WTC11 (cell line): ENCODE measurements at regions not wholly inside any gene's neighbourhood (a gene's known extent, or its start where the extent isn't known, plus 50 kb on each side); places are given as distances from the start of the nearest gene placed in this dataset.
"Not testable (repeated sequence)": the region's sequence is repeated elsewhere in the genome, so short reads cannot be mapped to it uniquely, and the experiment has no call there.

ENCODE experiments used
- ATAC-seq: fragments of 200-7000 bp; cut with Tn5 transposase; 2 replicates; pipeline ENCODE4 v1.10.0; 2021; ENCODE audit warnings: mild to moderate bottlenecking, moderate library complexity
- CTCF ChIA-PET: fragments of 300-600 bp; sonication (Branson Sonifier 250); formaldehyde crosslinking; loops from one replicate; lab custom pipeline; 2021; ENCODE audit warnings: antibody characterized with exemption; lab: Charles Lee
- POLR2A ChIA-PET: fragments of 350-600 bp; sonication (Branson Sonifier 250); formaldehyde crosslinking; loops from one replicate; lab custom pipeline; 2021; ENCODE audit warnings: antibody characterized with exemption; lab: Charles Lee
- DNase-seq: peaks from one replicate; pipeline ENCODE4 v3.0.0; 2021; ENCODE audit warnings: low spot score
- H3K27ac Mint-ChIP-seq: 2 replicates; pipeline ENCODE4 v1.8.0; 2021; ENCODE audit warnings: mixed read lengths
- H3K27me3 Mint-ChIP-seq: 2 replicates; pipeline ENCODE4 v1.8.0; 2021; ENCODE audit warnings: low read depth, mild to moderate bottlenecking, moderate library complexity, mixed read lengths
- H3K36me3 Mint-ChIP-seq: 2 replicates; pipeline ENCODE4 v1.8.0; 2021; ENCODE audit warnings: mixed read lengths
- H3K4me1 Mint-ChIP-seq: 2 replicates; pipeline ENCODE4 v1.8.0; 2022; ENCODE audit warnings: mixed read lengths
- H3K4me3 Mint-ChIP-seq: 2 replicates; pipeline ENCODE4 v1.8.0; 2021; ENCODE audit warnings: mild to moderate bottlenecking, moderate library complexity, mixed read lengths
- H3K9me3 Mint-ChIP-seq: 2 replicates; pipeline ENCODE4 v1.8.0; 2021; ENCODE audit warnings: mixed read lengths
- HMGA2 ChIP-seq: fragments of 250-450 bp; sonication (Bioruptor Pico); IDR thresholded peaks from 2 replicates; pipeline ENCODE4 v1.4.0; 2021; ENCODE audit warnings: mild to moderate bottlenecking, moderate library complexity
- NFYB ChIP-seq: sonication (generic); formaldehyde crosslinking; conservative IDR thresholded peaks from 2 replicates; pipeline ENCODE4 v1.8.0; 2022; ENCODE audit warnings: low read depth, missing genetic modification reagents
- SP1 ChIP-seq: sonication (generic); formaldehyde crosslinking; conservative IDR thresholded peaks from 2 replicates; pipeline ENCODE4 v1.8.1; 2022; ENCODE audit warnings: missing genetic modification reagents
- TP53 ChIP-seq: sonication (generic); formaldehyde crosslinking; IDR thresholded peaks from 2 replicates; pipeline ENCODE4 v1.8.1; 2023; ENCODE audit warnings: mild to moderate bottlenecking, missing genetic modification reagents
- ZNF138 ChIP-seq: sonication (generic); formaldehyde crosslinking; conservative IDR thresholded peaks from 2 replicates; pipeline ENCODE4 v1.8.1; 2022; ENCODE audit warnings: mild to moderate bottlenecking, moderate library complexity, missing genetic modification reagents
- TF ChIP-seq, protein P1 (sequence below): sonication (generic); formaldehyde crosslinking; IDR thresholded peaks from 2 replicates; pipeline ENCODE4 v1.8.1; 2023; ENCODE audit warnings: mild to moderate bottlenecking, missing genetic modification reagents, borderline replicate concordance
- TF ChIP-seq, protein P2 (sequence below): sonication (generic); formaldehyde crosslinking; conservative IDR thresholded peaks from 2 replicates; pipeline ENCODE4 v1.8.1; 2022; ENCODE audit warnings: mild to moderate bottlenecking, missing genetic modification reagents
- TF ChIP-seq, protein P3 (sequence below): sonication (generic); formaldehyde crosslinking; IDR thresholded peaks from 2 replicates; pipeline ENCODE4 v1.8.1; 2023; ENCODE audit warnings: mild to moderate bottlenecking, missing genetic modification reagents
- TF ChIP-seq, protein P4 (sequence below): sonication (generic); formaldehyde crosslinking; IDR thresholded peaks from 2 replicates; pipeline ENCODE4 v1.8.1; 2023; ENCODE audit warnings: mild to moderate bottlenecking, missing genetic modification reagents
- TF ChIP-seq, protein P5 (sequence below): fragments of 250-450 bp; sonication (Bioruptor Pico); IDR thresholded peaks from 2 replicates; pipeline ENCODE4 v2.1.2; 2022; ENCODE audit warnings: mild to moderate bottlenecking, moderate library complexity

DNA sequence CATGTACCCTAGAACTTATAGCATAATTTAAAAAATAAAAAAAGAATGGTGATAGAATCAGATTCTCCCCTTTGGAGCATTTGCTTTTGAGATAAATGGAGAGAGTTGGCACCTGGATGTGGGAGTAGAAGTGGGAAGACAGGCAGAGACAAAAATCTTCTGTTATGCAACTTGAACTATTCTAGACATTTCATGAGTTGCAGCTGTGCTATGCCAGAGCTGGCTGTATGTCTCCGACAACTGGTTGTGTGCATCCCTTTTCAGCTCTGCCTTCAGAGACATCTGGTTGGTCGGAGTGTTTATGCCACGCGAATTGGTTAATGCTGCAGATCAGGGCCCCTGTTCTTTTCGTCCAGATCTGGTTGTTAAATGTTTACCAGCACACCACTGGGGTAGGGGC is 161.3 kb downstream of the JRKL start:
- ChIA-PET POLR2A (no interaction called here), CTCF (no interaction called here)
- H3K4me1 Mint-ChIP-seq, result no peaks in the 10 kb centered on the region
- TF ChIP-seq, protein P1, sequence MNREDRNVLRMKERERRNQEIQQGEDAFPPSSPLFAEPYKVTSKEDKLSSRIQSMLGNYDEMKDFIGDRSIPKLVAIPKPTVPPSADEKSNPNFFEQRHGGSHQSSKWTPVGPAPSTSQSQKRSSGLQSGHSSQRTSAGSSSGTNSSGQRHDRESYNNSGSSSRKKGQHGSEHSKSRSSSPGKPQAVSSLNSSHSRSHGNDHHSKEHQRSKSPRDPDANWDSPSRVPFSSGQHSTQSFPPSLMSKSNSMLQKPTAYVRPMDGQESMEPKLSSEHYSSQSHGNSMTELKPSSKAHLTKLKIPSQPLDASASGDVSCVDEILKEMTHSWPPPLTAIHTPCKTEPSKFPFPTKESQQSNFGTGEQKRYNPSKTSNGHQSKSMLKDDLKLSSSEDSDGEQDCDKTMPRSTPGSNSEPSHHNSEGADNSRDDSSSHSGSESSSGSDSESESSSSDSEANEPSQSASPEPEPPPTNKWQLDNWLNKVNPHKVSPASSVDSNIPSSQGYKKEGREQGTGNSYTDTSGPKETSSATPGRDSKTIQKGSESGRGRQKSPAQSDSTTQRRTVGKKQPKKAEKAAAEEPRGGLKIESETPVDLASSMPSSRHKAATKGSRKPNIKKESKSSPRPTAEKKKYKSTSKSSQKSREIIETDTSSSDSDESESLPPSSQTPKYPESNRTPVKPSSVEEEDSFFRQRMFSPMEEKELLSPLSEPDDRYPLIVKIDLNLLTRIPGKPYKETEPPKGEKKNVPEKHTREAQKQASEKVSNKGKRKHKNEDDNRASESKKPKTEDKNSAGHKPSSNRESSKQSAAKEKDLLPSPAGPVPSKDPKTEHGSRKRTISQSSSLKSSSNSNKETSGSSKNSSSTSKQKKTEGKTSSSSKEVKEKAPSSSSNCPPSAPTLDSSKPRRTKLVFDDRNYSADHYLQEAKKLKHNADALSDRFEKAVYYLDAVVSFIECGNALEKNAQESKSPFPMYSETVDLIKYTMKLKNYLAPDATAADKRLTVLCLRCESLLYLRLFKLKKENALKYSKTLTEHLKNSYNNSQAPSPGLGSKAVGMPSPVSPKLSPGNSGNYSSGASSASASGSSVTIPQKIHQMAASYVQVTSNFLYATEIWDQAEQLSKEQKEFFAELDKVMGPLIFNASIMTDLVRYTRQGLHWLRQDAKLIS (CRISPR knock-in tag), result no peak
- TF ChIP-seq TP53 (CRISPR knock-in tag), result no peak
- TF ChIP-seq, protein P2, sequence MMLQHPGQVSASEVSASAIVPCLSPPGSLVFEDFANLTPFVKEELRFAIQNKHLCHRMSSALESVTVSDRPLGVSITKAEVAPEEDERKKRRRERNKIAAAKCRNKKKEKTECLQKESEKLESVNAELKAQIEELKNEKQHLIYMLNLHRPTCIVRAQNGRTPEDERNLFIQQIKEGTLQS (CRISPR knock-in tag), result no peak
- peaks cover 15% of the 10 kb centered on the region for H3K9me3 Mint-ChIP-seq
- no peak for DNase-seq
- H3K36me3 Mint-ChIP-seq, result peaks cover 7% of the 10 kb centered on the region
- no peak for ATAC-seq
- no peak overlapping the region for H3K4me3 Mint-ChIP-seq
- no peak overlapping the region for H3K27ac Mint-ChIP-seq
- H3K27me3 Mint-ChIP-seq, result no peaks in the 10 kb centered on the region

DNA sequence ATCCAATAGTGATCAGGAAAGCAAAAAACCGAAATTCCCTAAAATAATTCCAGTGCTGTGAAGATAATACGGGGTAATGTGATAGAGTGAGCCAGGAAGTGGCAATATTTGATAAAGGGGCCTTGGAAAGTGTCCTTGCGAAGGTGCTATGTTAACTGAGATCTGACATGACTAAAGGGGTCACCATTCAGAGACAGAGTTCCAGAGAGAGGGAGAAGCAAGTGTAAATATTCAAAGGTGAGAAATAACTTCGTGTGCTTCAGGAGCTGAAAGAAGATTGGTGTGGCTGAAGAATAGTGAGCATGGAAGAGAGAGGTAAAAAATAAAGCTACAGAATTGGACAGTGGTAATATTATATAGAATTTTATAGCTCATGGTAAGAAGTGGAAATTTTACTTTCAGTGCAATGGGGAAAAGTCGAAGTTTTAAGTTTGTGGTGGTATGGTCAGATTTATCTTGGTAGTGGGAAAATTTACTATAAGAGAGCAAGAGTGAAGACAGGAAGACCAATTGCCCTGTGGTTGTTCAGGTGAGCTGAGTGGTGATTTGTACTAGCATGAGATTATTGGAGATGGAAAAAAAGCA is 164.5 kb downstream of the JRKL start:
- DNase-seq, result no peak
- TF ChIP-seq ZNF138 (CRISPR knock-in tag) (no peak), HMGA2 (CRISPR knock-in tag) (peak; percentile 70; the same call in 1 of the 2 replicates)
- peak overlapping the region; percentile 8 for H3K27ac Mint-ChIP-seq
- H3K9me3 Mint-ChIP-seq, result peaks cover 29% of the 10 kb centered on the region
- ChIA-PET POLR2A (no interaction called here), CTCF (interaction anchor here (1.2 kb wide), 1 partner anchor 90 kb away, joined by 5 read pairs; no protein-coding TSS in a partner anchor)
- peaks cover 20% of the 10 kb centered on the region for H3K36me3 Mint-ChIP-seq
- H3K4me3 Mint-ChIP-seq, result no peak overlapping the region
- ATAC-seq, result no peak
- no peaks in the 10 kb centered on the region for H3K27me3 Mint-ChIP-seq
- H3K4me1 Mint-ChIP-seq, result no peaks in the 10 kb centered on the region

DNA sequence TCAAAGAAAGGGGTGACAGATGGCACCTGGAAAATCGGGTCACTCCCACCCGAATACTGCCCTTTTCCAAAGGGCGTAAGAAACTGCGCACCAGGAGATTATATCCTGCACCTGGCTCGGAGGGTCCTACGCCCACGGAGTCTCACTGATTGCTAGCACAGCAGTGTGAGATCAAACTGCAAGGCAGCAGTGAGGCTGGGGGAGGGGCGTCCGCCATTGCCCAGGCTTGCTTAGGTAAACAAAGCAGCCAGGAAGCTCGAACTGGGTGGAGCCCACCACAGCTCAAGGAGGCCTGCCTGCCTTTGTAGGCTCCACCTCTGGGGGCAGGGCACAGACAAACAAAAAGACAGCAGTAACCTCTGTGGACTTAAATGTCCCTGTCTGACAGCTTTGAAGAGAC is 166.0 kb downstream of the JRKL start:
- H3K4me1 Mint-ChIP-seq, H3K27ac Mint-ChIP-seq, DNase-seq, POLR2A ChIA-PET, ATAC-seq, CTCF ChIA-PET, H3K4me3 Mint-ChIP-seq, H3K27me3 Mint-ChIP-seq: not testable (repeated sequence)
- Mint-ChIP-seq H3K36me3 (peaks cover 24% of the 10 kb centered on the region), H3K9me3 (peaks cover 25% of the 10 kb centered on the region)

DNA sequence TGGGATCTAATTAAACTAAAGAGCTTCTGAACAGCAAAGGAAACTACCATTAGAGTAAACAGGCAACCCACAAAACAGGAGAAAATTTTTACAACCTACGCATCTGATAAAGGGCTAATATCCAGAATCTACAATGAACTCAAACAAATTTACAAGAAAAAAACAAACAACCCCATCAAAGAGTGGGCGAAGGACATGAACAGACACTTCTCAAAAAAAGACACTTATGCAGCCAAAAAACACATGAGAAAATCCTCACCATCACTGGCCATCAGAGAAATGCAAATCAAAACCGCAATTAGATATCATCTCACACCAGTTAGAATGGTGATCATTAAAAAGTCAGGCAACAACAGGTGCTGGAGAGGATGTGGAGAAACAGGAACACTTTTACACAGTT is 170.9 kb downstream of the JRKL start:
- Mint-ChIP-seq H3K36me3 (peaks cover 27% of the 10 kb centered on the region), H3K9me3 (peaks cover 31% of the 10 kb centered on the region)
- ATAC-seq, H3K4me1 Mint-ChIP-seq, H3K27ac Mint-ChIP-seq, H3K27me3 Mint-ChIP-seq, DNase-seq, POLR2A ChIA-PET, CTCF ChIA-PET, H3K4me3 Mint-ChIP-seq: not testable (repeated sequence)

DNA sequence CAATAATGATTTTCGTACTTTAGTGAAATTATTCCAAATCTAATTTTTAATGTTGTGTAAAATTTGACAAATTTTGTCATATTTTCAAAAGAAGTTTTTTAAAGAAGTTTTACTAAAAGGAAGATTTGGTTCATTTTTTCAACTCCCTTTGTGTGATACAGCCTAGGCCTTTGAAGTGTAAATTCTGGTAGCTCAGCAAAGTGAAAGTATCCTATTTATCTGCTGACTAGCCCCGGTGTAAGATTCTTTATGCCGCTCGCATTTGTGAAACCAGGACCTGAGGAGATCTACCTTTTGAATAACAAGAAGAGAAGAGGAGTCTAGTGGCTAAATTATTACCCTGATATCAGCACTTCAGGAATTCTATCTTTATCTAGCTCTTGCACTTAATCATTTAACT is 177.4 kb downstream of the JRKL start:
- ATAC-seq, result peak; percentile 83
- Mint-ChIP-seq H3K4me1 (peaks cover 17% of the 10 kb centered on the region), H3K9me3 (no peaks in the 10 kb centered on the region), H3K4me3 (peak overlapping the region; percentile 29), H3K27ac (peak overlapping the region; percentile 32), H3K36me3 (no peaks in the 10 kb centered on the region; the same call in 1 of the 2 replicates), H3K27me3 (no peaks in the 10 kb centered on the region)
- CTCF ChIA-PET, result interaction anchor here (1.3 kb wide), 1 partner anchor 104 kb away, joined by 4 read pairs; no protein-coding TSS in a partner anchor
- TF ChIP-seq SP1 (CRISPR knock-in tag), result 0 out of 2 replicates have a peak, but pooled peaks have one; percentile 18
- TF ChIP-seq, protein P3, sequence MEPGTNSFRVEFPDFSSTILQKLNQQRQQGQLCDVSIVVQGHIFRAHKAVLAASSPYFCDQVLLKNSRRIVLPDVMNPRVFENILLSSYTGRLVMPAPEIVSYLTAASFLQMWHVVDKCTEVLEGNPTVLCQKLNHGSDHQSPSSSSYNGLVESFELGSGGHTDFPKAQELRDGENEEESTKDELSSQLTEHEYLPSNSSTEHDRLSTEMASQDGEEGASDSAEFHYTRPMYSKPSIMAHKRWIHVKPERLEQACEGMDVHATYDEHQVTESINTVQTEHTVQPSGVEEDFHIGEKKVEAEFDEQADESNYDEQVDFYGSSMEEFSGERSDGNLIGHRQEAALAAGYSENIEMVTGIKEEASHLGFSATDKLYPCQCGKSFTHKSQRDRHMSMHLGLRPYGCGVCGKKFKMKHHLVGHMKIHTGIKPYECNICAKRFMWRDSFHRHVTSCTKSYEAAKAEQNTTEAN, result no peak
- TF ChIP-seq NFYB (CRISPR knock-in tag), result no peak
- TF ChIP-seq, protein P4, sequence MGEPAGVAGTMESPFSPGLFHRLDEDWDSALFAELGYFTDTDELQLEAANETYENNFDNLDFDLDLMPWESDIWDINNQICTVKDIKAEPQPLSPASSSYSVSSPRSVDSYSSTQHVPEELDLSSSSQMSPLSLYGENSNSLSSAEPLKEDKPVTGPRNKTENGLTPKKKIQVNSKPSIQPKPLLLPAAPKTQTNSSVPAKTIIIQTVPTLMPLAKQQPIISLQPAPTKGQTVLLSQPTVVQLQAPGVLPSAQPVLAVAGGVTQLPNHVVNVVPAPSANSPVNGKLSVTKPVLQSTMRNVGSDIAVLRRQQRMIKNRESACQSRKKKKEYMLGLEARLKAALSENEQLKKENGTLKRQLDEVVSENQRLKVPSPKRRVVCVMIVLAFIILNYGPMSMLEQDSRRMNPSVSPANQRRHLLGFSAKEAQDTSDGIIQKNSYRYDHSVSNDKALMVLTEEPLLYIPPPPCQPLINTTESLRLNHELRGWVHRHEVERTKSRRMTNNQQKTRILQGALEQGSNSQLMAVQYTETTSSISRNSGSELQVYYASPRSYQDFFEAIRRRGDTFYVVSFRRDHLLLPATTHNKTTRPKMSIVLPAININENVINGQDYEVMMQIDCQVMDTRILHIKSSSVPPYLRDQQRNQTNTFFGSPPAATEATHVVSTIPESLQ (CRISPR knock-in tag), result no peak
- TF ChIP-seq, protein P5, sequence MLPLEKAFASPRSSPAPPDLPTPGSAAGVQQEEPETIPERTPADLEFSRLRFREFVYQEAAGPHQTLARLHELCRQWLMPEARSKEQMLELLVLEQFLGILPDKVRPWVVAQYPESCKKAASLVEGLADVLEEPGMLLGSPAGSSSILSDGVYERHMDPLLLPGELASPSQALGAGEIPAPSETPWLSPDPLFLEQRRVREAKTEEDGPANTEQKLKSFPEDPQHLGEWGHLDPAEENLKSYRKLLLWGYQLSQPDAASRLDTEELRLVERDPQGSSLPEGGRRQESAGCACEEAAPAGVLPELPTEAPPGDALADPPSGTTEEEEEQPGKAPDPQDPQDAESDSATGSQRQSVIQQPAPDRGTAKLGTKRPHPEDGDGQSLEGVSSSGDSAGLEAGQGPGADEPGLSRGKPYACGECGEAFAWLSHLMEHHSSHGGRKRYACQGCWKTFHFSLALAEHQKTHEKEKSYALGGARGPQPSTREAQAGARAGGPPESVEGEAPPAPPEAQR, result no peak
- DNase-seq, result no peak
- POLR2A ChIA-PET, result no interaction called here
